HepG2 (cell line): ENCODE measurements at regions not wholly inside any gene's neighbourhood (a gene's known extent, or its start where the extent isn't known, plus 50 kb on each side); places are given as distances from the start of the nearest gene placed in this dataset.

ENCODE experiments used
- ATAC-seq: fragments of 200-7000 bp; cut with Tn5 transposase; 3 replicates; pipeline ENCODE4 v1.9.1; 2020; ENCODE audit warnings: mild to moderate bottlenecking, moderate library complexity
- BruUV-seq: library from RNA; stranded (reverse); fragments of 400-500 nt; replicated peaks from 2 replicates; lab custom pipeline; 2021; lab: Mats Ljungman, UMichigan
- CTCF ChIA-PET: fragments of 300-600 bp; formaldehyde crosslinking; extraction: SDS; loops from one replicate; lab custom pipeline; 2021; ENCODE audit warnings: low total read pairs, inconsistent platforms, low intra/inter-chr PET ratio; lab: Yijun Ruan, JAX
- POLR2A ChIA-PET: fragments of 350-600 bp; sonication (Branson Sonifier 250); formaldehyde crosslinking; loops from one replicate; lab custom pipeline; 2020; ENCODE audit warnings: antibody characterized with exemption, inconsistent platforms; lab: Yijun Ruan, JAX
- DNase-seq: peaks from one replicate; pipeline ENCODE4 v3.0.0-alpha.2; 2015; ENCODE audit warnings: low spot score
- FAIRE-seq: peaks from 3 replicates; lab custom pipeline; 2011; peaks lifted over from hg19 to GRCh38; lab: Jason Lieb, UNC
- H2AFZ ChIP-seq: one replicate; pipeline ENCODE4 v1.6.1; 2011; ENCODE audit warnings: low read length, inconsistent platforms
- H3K27ac ChIP-seq: fragments of 300-600 bp; 3 replicates; pipeline ENCODE4 v1.8.0; 2011; ENCODE audit warnings: mixed run types, mild to moderate bottlenecking, mixed read lengths, low read length, inconsistent platforms; ENCODE audit not compliant: insufficient read depth; ENCODE audit errors: extremely low read length
- H3K27me3 ChIP-seq, 2 experiments: fragments of 200-600 bp in 1 of 2; 2 replicates in 1 of 2; 3 replicates in 1 of 2; pipeline versions ENCODE4 v1.6.0 to v1.8.0; 2011; ENCODE audit warnings: low read length in 2 of 2, mild to moderate bottlenecking in 2 of 2, moderate library complexity in 2 of 2, inconsistent platforms in 1 of 2; ENCODE audit not compliant: insufficient read depth in 2 of 2, control insufficient read depth in 1 of 2
- H3K36me3 ChIP-seq, 2 experiments: fragments of 200-600 bp in 1 of 2; replicated peaks in 1 of 2; 2 replicates in 1 of 2; 3 replicates in 1 of 2; pipeline versions ENCODE4 v1.5.1 to v1.8.0; 2011; ENCODE audit warnings: low read length in 2 of 2, inconsistent platforms in 1 of 2; ENCODE audit not compliant: insufficient read depth in 2 of 2, control insufficient read depth in 1 of 2
- H3K4me1 ChIP-seq: 2 replicates; pipeline ENCODE4 v1.5.1; 2012; ENCODE audit warnings: low read length, inconsistent platforms; ENCODE audit not compliant: insufficient read depth
- H3K4me2 ChIP-seq: 2 replicates; pipeline ENCODE4 v1.6.0; 2011; ENCODE audit warnings: low read depth, low read length, inconsistent platforms
- H3K4me3 ChIP-seq, 3 experiments: fragments of 200-600 bp in 1 of 3; sonication (generic), shearing (Covaris generic) in 1 of 3; replicated peaks in 1 of 3; 2 replicates each; pipeline ENCODE4 v1.5.1; 2011 to 2016; ENCODE audit warnings: low read length in 3 of 3, inconsistent platforms in 2 of 3, low read depth in 2 of 3, mild to moderate bottlenecking in 2 of 3, control low read depth in 1 of 3, mixed read lengths in 1 of 3; ENCODE audit not compliant: insufficient read depth in 1 of 3
- H3K79me2 ChIP-seq: one replicate; pipeline ENCODE4 v1.6.1; 2011; ENCODE audit warnings: low read length, inconsistent platforms; ENCODE audit not compliant: insufficient read depth
- H3K9ac ChIP-seq: 2 replicates; pipeline ENCODE4 v1.6.0; 2011; ENCODE audit warnings: mild to moderate bottlenecking, low read depth, low read length, inconsistent platforms; ENCODE audit not compliant: insufficient read depth
- H3K9me3 ChIP-seq: 2 replicates; pipeline ENCODE4 v1.5.1; 2012; ENCODE audit warnings: mild to moderate bottlenecking, low read length
- H4K20me1 ChIP-seq: 2 replicates; pipeline ENCODE4 v1.6.0; 2011; ENCODE audit warnings: inconsistent platforms, mild to moderate bottlenecking, low read length, moderate library complexity; ENCODE audit not compliant: insufficient read depth
- BHLHE40 ChIP-seq: IDR thresholded peaks from 2 replicates; pipeline ENCODE4 v1.6.1; 2011; ENCODE audit warnings: low read length, improper control_type of control experiment
- CAMTA2 ChIP-seq: sonication (generic); formaldehyde crosslinking; IDR thresholded peaks from 2 replicates; pipeline ENCODE4 v1.4.0; 2020; ENCODE audit warnings: mild to moderate bottlenecking, missing genetic modification reagents, borderline replicate concordance
- GATAD2A ChIP-seq: IDR thresholded peaks from 2 replicates; pipeline ENCODE4 v1.6.1; 2016
- GZF1 ChIP-seq: sonication (generic); formaldehyde crosslinking; IDR thresholded peaks from 2 replicates; pipeline ENCODE4 v1.5.1; 2020; ENCODE audit warnings: mild to moderate bottlenecking, missing genetic modification reagents
- KLF12 ChIP-seq: sonication (generic); formaldehyde crosslinking; IDR thresholded peaks from 2 replicates; pipeline ENCODE4 v1.4.0; 2020; ENCODE audit warnings: missing genetic modification reagents, borderline replicate concordance
- MAFF ChIP-seq: IDR thresholded peaks from 2 replicates; pipeline ENCODE4 v1.6.1; 2011; ENCODE audit warnings: low read depth, low read length, improper control_type of control experiment
- MBNL3 ChIP-seq: fragments of 250-450 bp; sonication (Bioruptor Pico); conservative IDR thresholded peaks from 2 replicates; pipeline ENCODE4 v1.8.0; 2022; ENCODE audit warnings: mild to moderate bottlenecking, inconsistent platforms
- MIER2 ChIP-seq: IDR thresholded peaks from 2 replicates; pipeline ENCODE4 v1.6.1; 2016; ENCODE audit warnings: missing biosample characterization, missing genetic modification reagents
- MTF2 ChIP-seq: sonication (generic); formaldehyde crosslinking; IDR thresholded peaks from 2 replicates; pipeline ENCODE4 v1.5.0; 2020; ENCODE audit warnings: missing genetic modification reagents, borderline replicate concordance
- ZNF761 ChIP-seq: sonication (generic); formaldehyde crosslinking; conservative IDR thresholded peaks from 2 replicates; pipeline ENCODE4 v1.4.0; 2020; ENCODE audit warnings: mild to moderate bottlenecking, missing genetic modification reagents
- WGBS: methylation state at CpG from one replicate; pipeline ENCODE4 v1.1.6; 2017; ENCODE audit warnings: low lambda C conversion rate; 5-methylcytosine and 5-hydroxymethylcytosine counted together
- in situ Hi-C: cut with HindIII; loops from 2 replicates; pipeline ENCODE4 v1.10.0; 2017; ENCODE audit warnings: low pct_unique_long_range_greater_than_20kb; ENCODE audit not compliant: extremely low pct_ligation_motif_present
- intact Hi-C: fragments of 100-400 bp; cut with micrococcal nuclease; formaldehyde crosslinking; loops from one replicate; pipeline ENCODE4 v1.10.0; 2022; ENCODE audit not compliant: unreplicated experiment
- TF ChIP-seq, protein P1 (sequence below): sonication (generic); formaldehyde crosslinking; IDR thresholded peaks from 2 replicates; pipeline ENCODE4 v1.5.0; 2020; ENCODE audit warnings: missing genetic modification reagents

DNA sequence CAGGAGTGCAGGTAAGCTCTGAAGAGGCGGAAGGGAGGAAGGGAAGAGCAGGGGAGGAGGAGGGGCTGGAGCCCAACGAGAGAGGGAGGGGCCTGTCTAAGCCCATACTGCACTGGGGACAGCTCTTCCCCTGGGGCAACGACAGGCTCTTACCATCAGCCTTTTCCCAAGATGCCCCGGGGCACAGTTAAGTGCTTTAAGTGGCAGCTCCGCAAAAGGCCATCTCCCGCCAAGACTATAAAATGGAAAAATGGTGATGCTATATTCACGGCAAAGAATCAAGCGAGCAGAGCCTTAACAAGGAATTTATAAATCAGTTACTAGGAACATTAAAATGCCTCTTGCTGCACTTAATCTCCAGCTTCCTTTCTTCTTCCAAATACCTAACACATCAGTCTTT is 110.2 kb upstream of the NLRP1 start:
- ATAC-seq: no peak
- intact Hi-C loops: no loop called here
- in situ Hi-C loops: no loop called here
- CTCF ChIA-PET: no interaction called here
- TF ChIP-seq KLF12 (CRISPR knock-in tag) (no peak), ZNF761 (no peak), MAFF (no peak), GZF1 (no peak)
- TF ChIP-seq, all 625 proteins: peak for 0
- no peak overlapping the region for H3K27ac ChIP-seq
- H3K79me2 ChIP-seq: no peaks in the 10 kb centered on the region
- POLR2A ChIA-PET: no interaction called here
- H3K9me3 ChIP-seq: no peaks in the 10 kb centered on the region
- no peak overlapping the region for H3K4me3 ChIP-seq
- 33% methylated on average over 8 of the region's 8 CpGs for WGBS
- no peaks in the 10 kb centered on the region for H3K36me3 ChIP-seq
- no peak for DNase-seq
- no peaks in the 10 kb centered on the region for H4K20me1 ChIP-seq
- no peak overlapping the region for H2AFZ ChIP-seq
- no peak for FAIRE-seq
- no peaks in the 10 kb centered on the region for H3K27me3 ChIP-seq
- H3K4me2 ChIP-seq: no peak overlapping the region
- H3K9ac ChIP-seq: no peak overlapping the region
- H3K4me1 ChIP-seq: no peaks in the 10 kb centered on the region
- no TSS peak for BruUV-seq

DNA sequence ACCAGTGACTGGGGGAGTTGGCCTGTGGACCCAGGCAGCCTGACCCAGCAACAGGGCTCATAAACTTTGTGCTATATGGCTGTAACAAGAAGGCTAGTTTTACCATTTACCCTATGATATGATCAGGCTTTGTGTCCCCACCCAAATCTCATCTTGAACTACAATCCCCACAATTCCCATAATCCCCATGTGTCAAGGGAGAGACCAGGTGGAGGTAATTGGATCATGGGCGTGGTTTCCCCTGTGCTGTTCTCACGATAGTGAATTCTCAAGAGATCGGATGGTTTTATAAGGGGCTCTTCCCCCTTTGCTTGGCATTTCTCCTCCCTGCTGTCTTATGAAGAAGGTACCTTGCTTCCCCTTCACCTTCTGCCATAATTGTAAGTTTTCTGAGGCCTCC is 111.2 kb upstream of the NLRP1 start:
- DNase-seq (no peak), ATAC-seq (no peak), FAIRE-seq (no peak)
- BruUV-seq: no TSS peak
- intact Hi-C loops: no loop called here
- Histone ChIP-seq H3K36me3 (no peaks in the 10 kb centered on the region), H3K9me3 (no peaks in the 10 kb centered on the region), H3K27ac (no peak overlapping the region), H4K20me1 (no peaks in the 10 kb centered on the region), H3K79me2 (no peaks in the 10 kb centered on the region), H3K4me1 (no peaks in the 10 kb centered on the region), H2AFZ (no peak overlapping the region), H3K4me3 (no peak overlapping the region), H3K27me3 (no peaks in the 10 kb centered on the region), H3K4me2 (no peak overlapping the region), H3K9ac (no peak overlapping the region)
- TF ChIP-seq GATAD2A (CRISPR knock-in tag) (no peak), BHLHE40 (no peak), MIER2 (CRISPR knock-in tag) (no peak), MBNL3 (no peak), MTF2 (CRISPR knock-in tag) (no peak), CAMTA2 (CRISPR knock-in tag) (no peak)
- TF ChIP-seq, protein P1, sequence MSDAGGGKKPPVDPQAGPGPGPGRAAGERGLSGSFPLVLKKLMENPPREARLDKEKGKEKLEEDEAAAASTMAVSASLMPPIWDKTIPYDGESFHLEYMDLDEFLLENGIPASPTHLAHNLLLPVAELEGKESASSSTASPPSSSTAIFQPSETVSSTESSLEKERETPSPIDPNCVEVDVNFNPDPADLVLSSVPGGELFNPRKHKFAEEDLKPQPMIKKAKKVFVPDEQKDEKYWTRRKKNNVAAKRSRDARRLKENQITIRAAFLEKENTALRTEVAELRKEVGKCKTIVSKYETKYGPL (CRISPR knock-in tag): no peak
- CTCF ChIA-PET: no interaction called here
- POLR2A ChIA-PET: no interaction called here
- WGBS: 2% methylated on average over 3 of the region's 3 CpGs
- in situ Hi-C loops: no loop called here
